ENCODE measurements at regions not wholly inside any gene's neighbourhood (a gene's known extent, or its start where the extent isn't known, plus 50 kb on each side); places are given as distances from the start of the nearest gene placed in this dataset.

GRCh38 chr9:134487066-134487710 is 154.4 kb upstream of the COL5A1 start:
- DNase-seq: no peak

GRCh38 chr9:134488331-134489280 is 153.0 kb upstream of the COL5A1 start:
- DNase-seq: peak; percentile 79

- no peak for DNase-seq
Measured at GRCh38 chr9:134489621-134490408, 151.8 kb upstream of the COL5A1 start.

GRCh38 chr9:134490446-134490845 is 151.2 kb upstream of the COL5A1 start:
- no peak for DNase-seq

- DNase-seq: no peak
Measured at GRCh38 chr9:134491196-134491835, 150.3 kb upstream of the COL5A1 start.

- DNase-seq: no peak
Measured at GRCh38 chr9:134491856-134492255, 149.7 kb upstream of the COL5A1 start.

- DNase-seq: no peak
Measured at GRCh38 chr9:134492281-134492691, 149.3 kb upstream of the COL5A1 start.

- DNase-seq: no peak
Measured at GRCh38 chr9:134492721-134493460, 148.7 kb upstream of the COL5A1 start.

- no peak for DNase-seq
Measured at GRCh38 chr9:134493461-134494272, 147.9 kb upstream of the COL5A1 start.

- no peak for DNase-seq
Measured at GRCh38 chr9:134494273-134494815, 147.3 kb upstream of the COL5A1 start.

GRCh38 chr9:134494905-134495304 is 146.7 kb upstream of the COL5A1 start:
- no peak for DNase-seq

GRCh38 chr9:134495881-134496412 is 145.7 kb upstream of the COL5A1 start:
- no peak for DNase-seq

GRCh38 chr9:134496413-134497282 is 145.0 kb upstream of the COL5A1 start:
- no peak for DNase-seq

GRCh38 chr9:134497283-134497860 is 144.2 kb upstream of the COL5A1 start:
- DNase-seq: no peak

GRCh38 chr9:134498814-134499166 is 142.8 kb upstream of the COL5A1 start:
- no peak for DNase-seq

GRCh38 chr9:134500931-134501760 is 140.5 kb upstream of the COL5A1 start:
- DNase-seq: no peak

GRCh38 chr9:134501761-134502265 is 139.8 kb upstream of the COL5A1 start:
- DNase-seq: no peak

- no peak for DNase-seq
Measured at GRCh38 chr9:134502266-134502791, 139.3 kb upstream of the COL5A1 start.
